ENCODE measurements at regions not wholly inside any gene's neighbourhood (a gene's known extent, or its start where the extent isn't known, plus 50 kb on each side); places are given as distances from the start of the nearest gene placed in this dataset.

DNA sequence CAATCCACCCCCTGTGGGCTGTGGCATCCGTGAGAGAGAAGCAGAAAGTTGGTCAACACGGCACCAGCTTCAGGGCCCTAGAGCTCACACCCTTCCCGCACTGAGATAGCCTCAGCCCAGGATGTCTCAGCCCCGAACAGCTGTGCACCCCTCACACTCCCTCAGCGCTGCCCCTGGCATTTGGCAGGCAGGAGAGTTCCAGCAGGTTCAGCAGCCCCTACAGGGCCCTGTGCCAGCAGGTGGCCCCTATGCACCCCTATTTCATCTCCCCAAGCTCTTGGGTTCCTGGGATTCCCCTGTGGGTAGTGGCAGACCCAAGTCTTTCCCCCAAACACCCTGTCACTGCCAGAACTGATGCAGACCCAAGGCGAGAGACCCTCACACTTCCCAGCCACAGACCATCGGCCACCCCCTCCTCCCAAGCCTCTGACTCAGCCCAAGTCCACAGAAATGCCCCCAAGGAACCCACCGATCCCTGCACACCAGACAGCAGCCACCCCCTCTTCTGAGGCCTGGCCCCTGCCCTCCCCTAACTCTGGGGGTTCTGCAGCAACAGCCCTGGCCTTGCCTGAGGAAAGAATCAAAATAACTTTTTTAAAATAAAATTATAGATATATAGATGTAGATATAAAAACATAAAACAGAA lies 183.6 kb downstream of the IGLL1 start:
- Histone ChIP-seq H3K9ac (ENCODE audit: low read depth, low read length) (no peak overlapping the region), H3K36me3 (ENCODE audit: control insufficient read depth, insufficient read depth, low read length) (no peaks in the 10 kb centered on the region), H4K20me1 (ENCODE audit: insufficient read depth, low read length) (no peaks in the 10 kb centered on the region), H3K9me3 (ENCODE audit: control insufficient read depth, insufficient read depth, low read length) (no peaks in the 10 kb centered on the region), H3K18ac (ENCODE audit: low read depth, low read length) (no peak overlapping the region), H4K91ac (ENCODE audit: insufficient read depth, low read depth, low read length) (no peak overlapping the region), H3K4ac (ENCODE audit: low read depth, low read length) (no peak overlapping the region), H3K4me2 (ENCODE audit: low read depth, low read length) (no peak overlapping the region), H2BK5ac (ENCODE audit: low read depth, low read length, poor library complexity, severe bottlenecking) (no peak overlapping the region), H3K4me1 (ENCODE audit: control insufficient read depth, insufficient read depth, low read length) (peaks cover 4% of the 10 kb centered on the region; the same call in 1 of the 2 replicates), H3K9me1 (ENCODE audit: insufficient read depth, low read length) (no peaks in the 10 kb centered on the region), H3K4me3 (ENCODE audit: insufficient read depth, low read depth, low read length) (no peak overlapping the region), H3K27me3 (ENCODE audit: control insufficient read depth, insufficient read depth, low read length) (no peaks in the 10 kb centered on the region; the same call in 1 of the 2 replicates), H2BK15ac (ENCODE audit: low read depth, low read length) (no peak overlapping the region), H2BK20ac (ENCODE audit: low read depth, low read length) (no peak overlapping the region), H3K14ac (replicated peaks; ENCODE audit: low read depth, low read length) (no peak overlapping the region), H3K56ac (ENCODE audit: extremely low read depth, insufficient read depth, low read length) (no peak overlapping the region), H3K23ac (ENCODE audit: low read depth, low read length) (no peak overlapping the region), H4K8ac (ENCODE audit: low read depth in 2 of 2, low read length in 2 of 2) (no peak overlapping the region), H4K5ac (ENCODE audit: low read depth, low read length) (no peak overlapping the region), H3K27ac (ENCODE audit: insufficient read depth, low read length) (no peak overlapping the region), H2BK120ac (ENCODE audit: low read depth, low read length) (no peak overlapping the region), H2AK9ac (replicated peaks; ENCODE audit: low read depth, low read length, poor library complexity) (no peak overlapping the region), H2AK5ac (ENCODE audit: low read depth, low read length) (no peak overlapping the region), H2AFZ (replicated peaks; ENCODE audit: low read length, poor library complexity) (no peak overlapping the region), H3K79me1 (ENCODE audit: low read depth in 1 of 2, low read length in 2 of 2) (no peaks in the 10 kb centered on the region)
- ChIA-PET CTCF (interaction anchor here (0.7 kb wide), 1 partner anchor 325 kb away, joined by 3 read pairs; no protein-coding TSS in a partner anchor), POLR2A (ENCODE audit: unreplicated experiment) (no interaction called here)
- TF ChIP-seq FOS (IDR thresholded peaks at IDR 0.05; ENCODE audit: low read depth, low read length) (no peak), NFE2L2 (IDR thresholded peaks at IDR 0.05; ENCODE audit: low read depth, low read length) (no peak), MAZ (IDR thresholded peaks at IDR 0.05; ENCODE audit: borderline replicate concordance, low read depth, low read length) (no peak), BHLHE40 (IDR thresholded peaks at IDR 0.05; ENCODE audit: low read depth, low read length) (no peak), MAFK (IDR thresholded peaks at IDR 0.05; ENCODE audit: low read depth, low read length) (no peak), SMC3 (IDR thresholded peaks at IDR 0.05; ENCODE audit: low read depth, low read length) (no peak), CEBPB (IDR thresholded peaks at IDR 0.05; ENCODE audit: low read depth, low read length) (no peak), CHD1 (IDR thresholded peaks at IDR 0.05; ENCODE audit: low read depth, low read length) (no peak), MXI1 (IDR thresholded peaks at IDR 0.05; ENCODE audit: borderline replicate concordance, low read depth, low read length) (no peak)
- TF ChIP-seq, protein P1, sequence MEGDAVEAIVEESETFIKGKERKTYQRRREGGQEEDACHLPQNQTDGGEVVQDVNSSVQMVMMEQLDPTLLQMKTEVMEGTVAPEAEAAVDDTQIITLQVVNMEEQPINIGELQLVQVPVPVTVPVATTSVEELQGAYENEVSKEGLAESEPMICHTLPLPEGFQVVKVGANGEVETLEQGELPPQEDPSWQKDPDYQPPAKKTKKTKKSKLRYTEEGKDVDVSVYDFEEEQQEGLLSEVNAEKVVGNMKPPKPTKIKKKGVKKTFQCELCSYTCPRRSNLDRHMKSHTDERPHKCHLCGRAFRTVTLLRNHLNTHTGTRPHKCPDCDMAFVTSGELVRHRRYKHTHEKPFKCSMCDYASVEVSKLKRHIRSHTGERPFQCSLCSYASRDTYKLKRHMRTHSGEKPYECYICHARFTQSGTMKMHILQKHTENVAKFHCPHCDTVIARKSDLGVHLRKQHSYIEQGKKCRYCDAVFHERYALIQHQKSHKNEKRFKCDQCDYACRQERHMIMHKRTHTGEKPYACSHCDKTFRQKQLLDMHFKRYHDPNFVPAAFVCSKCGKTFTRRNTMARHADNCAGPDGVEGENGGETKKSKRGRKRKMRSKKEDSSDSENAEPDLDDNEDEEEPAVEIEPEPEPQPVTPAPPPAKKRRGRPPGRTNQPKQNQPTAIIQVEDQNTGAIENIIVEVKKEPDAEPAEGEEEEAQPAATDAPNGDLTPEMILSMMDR (conservative IDR thresholded peaks at IDR 0.05; ENCODE audit: low read depth, low read length): no peak
- TF ChIP-seq, protein P2, sequence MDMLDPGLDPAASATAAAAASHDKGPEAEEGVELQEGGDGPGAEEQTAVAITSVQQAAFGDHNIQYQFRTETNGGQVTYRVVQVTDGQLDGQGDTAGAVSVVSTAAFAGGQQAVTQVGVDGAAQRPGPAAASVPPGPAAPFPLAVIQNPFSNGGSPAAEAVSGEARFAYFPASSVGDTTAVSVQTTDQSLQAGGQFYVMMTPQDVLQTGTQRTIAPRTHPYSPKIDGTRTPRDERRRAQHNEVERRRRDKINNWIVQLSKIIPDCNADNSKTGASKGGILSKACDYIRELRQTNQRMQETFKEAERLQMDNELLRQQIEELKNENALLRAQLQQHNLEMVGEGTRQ (IDR thresholded peaks at IDR 0.05; ENCODE audit: low read depth, low read length): no peak
- TF ChIP-seq, protein P3, sequence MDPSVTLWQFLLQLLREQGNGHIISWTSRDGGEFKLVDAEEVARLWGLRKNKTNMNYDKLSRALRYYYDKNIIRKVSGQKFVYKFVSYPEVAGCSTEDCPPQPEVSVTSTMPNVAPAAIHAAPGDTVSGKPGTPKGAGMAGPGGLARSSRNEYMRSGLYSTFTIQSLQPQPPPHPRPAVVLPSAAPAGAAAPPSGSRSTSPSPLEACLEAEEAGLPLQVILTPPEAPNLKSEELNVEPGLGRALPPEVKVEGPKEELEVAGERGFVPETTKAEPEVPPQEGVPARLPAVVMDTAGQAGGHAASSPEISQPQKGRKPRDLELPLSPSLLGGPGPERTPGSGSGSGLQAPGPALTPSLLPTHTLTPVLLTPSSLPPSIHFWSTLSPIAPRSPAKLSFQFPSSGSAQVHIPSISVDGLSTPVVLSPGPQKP (IDR thresholded peaks at IDR 0.05; ENCODE audit: borderline replicate concordance, low read depth, low read length): no peak
- DNase-seq: no peak
- dilution Hi-C loops (cut with HindIII; ENCODE audit: low sequenced_read_pairs, unreplicated experiment): no loop called here
- in situ Hi-C loops (cut with MboI; ENCODE audit: low sequenced_read_pairs): loop anchor here (10.0 kb wide), 1 partner anchor 222 kb away; no protein-coding TSS in a partner anchor
- BruUV-seq (replicated peaks): no TSS peak
- no peak for ATAC-seq (ENCODE audit: low read depth)
- intact Hi-C loops (cut with micrococcal nuclease): no loop called here
- WGBS, 2 experiments (ENCODE audit: extremely low coverage in 2 of 2, insufficient read length in 1 of 2): 29% methylated on average over 2 of the region's 8 CpGs; no CpG with 5 or more reads in 1 of the 2 experiments

Measured in IMR-90 (cell line).